ENCODE measurements at regions not wholly inside any gene's neighbourhood (a gene's known extent, or its start where the extent isn't known, plus 50 kb on each side); places are given as distances from the start of the nearest gene placed in this dataset.

DNA sequence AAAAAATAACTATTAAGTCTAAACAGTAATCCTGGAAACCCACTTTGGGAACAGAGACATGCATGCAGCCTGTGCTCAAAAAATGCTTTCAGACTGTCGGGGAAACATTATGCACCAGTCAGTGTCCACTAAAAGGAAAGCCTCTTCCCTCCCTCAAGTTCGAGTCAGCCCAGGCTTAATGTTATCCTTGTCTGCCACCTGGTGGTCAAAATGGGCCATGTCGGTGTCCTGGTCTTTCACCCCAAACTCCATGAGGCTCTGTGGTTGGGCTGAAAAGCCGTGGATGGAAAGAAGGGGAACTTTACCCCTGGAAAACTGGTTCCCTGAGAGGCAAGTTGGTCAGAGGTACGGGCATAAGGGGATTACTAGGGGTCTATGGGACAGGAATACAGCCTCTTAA lies 88.4 kb upstream of the ZNF492 start:
- H3K36me3 Mint-ChIP-seq (ENCODE audit: insufficient read depth, unreplicated experiment) = no peaks in the 10 kb centered on the region
- intact Hi-C loops (cut with micrococcal nuclease) = no loop called here
- H3K4me1 Mint-ChIP-seq (ENCODE audit: insufficient read depth, unreplicated experiment) = no peaks in the 10 kb centered on the region
- no peak overlapping the region for H3K4me3 Mint-ChIP-seq (ENCODE audit: unreplicated experiment)
- BruUV-seq (replicated peaks) = no TSS peak
- peak; percentile 21 for DNase-seq (ENCODE audit: unreplicated experiment)
- ChIA-PET CTCF (interaction anchor here (0.6 kb wide), 1 partner anchor 1102 kb away, joined by 3 read pairs; no protein-coding TSS in a partner anchor), POLR2A (no interaction called here)
- no peak overlapping the region for H3K27ac Mint-ChIP-seq (ENCODE audit: low read depth, unreplicated experiment)
- H3K9me3 Mint-ChIP-seq (ENCODE audit: unreplicated experiment) = peaks cover 52% of the 10 kb centered on the region
- TF ChIP-seq, protein P1, sequence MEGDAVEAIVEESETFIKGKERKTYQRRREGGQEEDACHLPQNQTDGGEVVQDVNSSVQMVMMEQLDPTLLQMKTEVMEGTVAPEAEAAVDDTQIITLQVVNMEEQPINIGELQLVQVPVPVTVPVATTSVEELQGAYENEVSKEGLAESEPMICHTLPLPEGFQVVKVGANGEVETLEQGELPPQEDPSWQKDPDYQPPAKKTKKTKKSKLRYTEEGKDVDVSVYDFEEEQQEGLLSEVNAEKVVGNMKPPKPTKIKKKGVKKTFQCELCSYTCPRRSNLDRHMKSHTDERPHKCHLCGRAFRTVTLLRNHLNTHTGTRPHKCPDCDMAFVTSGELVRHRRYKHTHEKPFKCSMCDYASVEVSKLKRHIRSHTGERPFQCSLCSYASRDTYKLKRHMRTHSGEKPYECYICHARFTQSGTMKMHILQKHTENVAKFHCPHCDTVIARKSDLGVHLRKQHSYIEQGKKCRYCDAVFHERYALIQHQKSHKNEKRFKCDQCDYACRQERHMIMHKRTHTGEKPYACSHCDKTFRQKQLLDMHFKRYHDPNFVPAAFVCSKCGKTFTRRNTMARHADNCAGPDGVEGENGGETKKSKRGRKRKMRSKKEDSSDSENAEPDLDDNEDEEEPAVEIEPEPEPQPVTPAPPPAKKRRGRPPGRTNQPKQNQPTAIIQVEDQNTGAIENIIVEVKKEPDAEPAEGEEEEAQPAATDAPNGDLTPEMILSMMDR (IDR thresholded peaks at IDR 0.05; ENCODE audit: unreplicated experiment) = no peak
- H3K27me3 Mint-ChIP-seq (ENCODE audit: insufficient read depth, unreplicated experiment) = no peaks in the 10 kb centered on the region

DNA sequence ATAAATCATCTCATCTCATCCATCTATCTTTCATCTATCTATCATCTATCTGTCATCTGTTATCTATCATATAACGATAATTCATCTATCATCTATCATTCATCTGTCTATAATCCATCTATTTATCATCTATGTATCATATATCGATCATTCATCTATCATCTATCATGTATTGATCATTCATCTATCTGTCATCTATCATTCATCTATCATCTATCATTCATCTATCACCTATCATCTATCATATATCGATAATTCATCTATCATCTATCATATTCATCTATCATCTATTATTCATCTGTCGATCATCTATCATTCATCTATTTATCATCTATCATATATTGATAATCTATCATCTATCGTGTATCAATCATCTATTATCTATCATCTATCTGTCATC lies 100.4 kb upstream of the ZNF492 start:
- H3K9me3 Mint-ChIP-seq (ENCODE audit: unreplicated experiment) = peaks cover 28% of the 10 kb centered on the region
- BruUV-seq (replicated peaks) = no TSS peak
- no peak overlapping the region for H3K4me3 Mint-ChIP-seq (ENCODE audit: unreplicated experiment)
- no peak for DNase-seq (ENCODE audit: unreplicated experiment)
- H3K27ac Mint-ChIP-seq (ENCODE audit: low read depth, unreplicated experiment) = no peak overlapping the region
- no peaks in the 10 kb centered on the region for H3K36me3 Mint-ChIP-seq (ENCODE audit: insufficient read depth, unreplicated experiment)
- ChIA-PET CTCF (no interaction called here), POLR2A (no interaction called here)
- H3K4me1 Mint-ChIP-seq (ENCODE audit: insufficient read depth, unreplicated experiment) = no peaks in the 10 kb centered on the region
- intact Hi-C loops (cut with micrococcal nuclease) = no loop called here
- TF ChIP-seq, protein P1 (IDR thresholded peaks at IDR 0.05; ENCODE audit: unreplicated experiment) = no peak
- H3K27me3 Mint-ChIP-seq (ENCODE audit: insufficient read depth, unreplicated experiment) = no peaks in the 10 kb centered on the region

DNA sequence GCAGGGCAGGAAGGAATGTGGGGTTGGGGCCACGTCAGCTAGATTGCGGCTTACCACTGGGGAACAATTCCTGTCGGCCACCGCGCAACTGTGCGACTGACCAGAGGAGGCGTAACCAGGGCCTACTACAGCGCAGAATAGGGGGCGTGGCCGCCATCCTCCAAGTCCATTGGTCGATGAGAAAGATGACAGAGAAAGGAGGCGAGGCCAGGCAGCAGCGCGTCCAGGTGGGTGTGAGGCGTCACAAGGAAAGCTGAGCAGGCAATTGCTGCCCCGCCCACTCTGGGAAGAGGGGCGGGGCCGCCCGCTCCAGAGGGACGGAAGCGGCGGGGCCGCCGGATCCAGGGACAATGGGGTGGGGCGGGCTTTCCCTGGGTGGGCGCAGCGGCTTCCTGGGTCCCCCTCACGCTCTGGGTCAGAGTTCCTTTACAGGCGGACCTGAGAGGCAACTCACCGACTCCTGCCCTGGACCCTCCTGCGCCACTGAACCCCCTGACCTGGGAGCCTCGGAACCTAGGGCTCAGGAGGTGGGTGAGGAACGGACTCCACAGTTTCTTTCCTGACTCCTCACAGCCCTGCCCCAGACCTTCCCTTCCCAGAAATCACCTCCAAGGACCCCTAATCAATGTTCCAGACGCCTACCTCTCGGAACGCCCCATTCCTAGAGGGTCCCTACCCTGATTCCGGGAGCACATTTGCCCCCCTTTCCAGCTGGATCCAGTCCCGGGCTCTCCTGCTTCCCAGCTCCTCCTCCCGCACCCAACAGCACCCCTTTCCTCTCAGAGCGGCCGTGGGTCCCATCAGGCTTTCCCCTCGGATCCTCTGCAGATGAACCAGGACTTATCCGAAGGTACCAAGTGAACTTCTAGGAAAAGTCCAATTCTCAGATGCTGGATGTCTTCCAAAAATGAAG lies 101.5 kb upstream of the ZNF492 start:
- Mint-ChIP-seq H3K36me3 (ENCODE audit: insufficient read depth, unreplicated experiment) (no peaks in the 10 kb centered on the region), H3K4me3 (ENCODE audit: unreplicated experiment) (no peak overlapping the region), H3K27ac (ENCODE audit: low read depth, unreplicated experiment) (no peak overlapping the region), H3K4me1 (ENCODE audit: insufficient read depth, unreplicated experiment) (no peaks in the 10 kb centered on the region), H3K27me3 (ENCODE audit: insufficient read depth, unreplicated experiment) (no peaks in the 10 kb centered on the region), H3K9me3 (ENCODE audit: unreplicated experiment) (peaks cover 33% of the 10 kb centered on the region)
- POLR2A ChIA-PET = no interaction called here
- TF ChIP-seq, protein P1 (IDR thresholded peaks at IDR 0.05; ENCODE audit: unreplicated experiment) = no peak
- intact Hi-C loops (cut with micrococcal nuclease) = no loop called here
- no TSS peak for BruUV-seq (replicated peaks)
- CTCF ChIA-PET = no interaction called here
- DNase-seq (ENCODE audit: unreplicated experiment) = no peak

DNA sequence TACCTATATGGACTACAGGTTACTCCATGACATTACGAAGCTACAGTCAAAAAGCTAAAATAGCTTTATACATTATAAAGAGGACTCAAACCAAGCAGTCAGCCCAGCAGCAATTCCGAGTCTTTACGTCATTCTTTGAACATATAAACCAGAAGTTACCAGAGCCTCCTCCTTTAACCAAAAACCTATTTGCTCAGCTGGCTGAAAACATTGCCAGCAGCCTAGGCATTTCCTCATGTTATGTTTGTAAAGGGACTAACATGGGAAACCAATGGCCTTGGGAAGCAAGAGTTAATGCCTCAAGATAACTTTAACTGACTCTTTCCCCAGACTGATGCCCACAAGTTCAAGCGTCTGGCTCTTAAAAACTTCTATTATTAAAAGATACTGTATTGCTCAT lies 104.1 kb upstream of the ZNF492 start:
- H3K4me3 Mint-ChIP-seq (ENCODE audit: unreplicated experiment) = no peak overlapping the region

More for the DNA sequence above, 104.1 kb upstream of the ZNF492 start:
- Mint-ChIP-seq H3K9me3 (ENCODE audit: unreplicated experiment) (peaks cover 27% of the 10 kb centered on the region), H3K36me3 (ENCODE audit: insufficient read depth, unreplicated experiment) (no peaks in the 10 kb centered on the region), H3K27ac (ENCODE audit: low read depth, unreplicated experiment) (no peak overlapping the region), H3K4me1 (ENCODE audit: insufficient read depth, unreplicated experiment) (no peaks in the 10 kb centered on the region), H3K27me3 (ENCODE audit: insufficient read depth, unreplicated experiment) (no peaks in the 10 kb centered on the region)
- TF ChIP-seq, protein P1 (IDR thresholded peaks at IDR 0.05; ENCODE audit: unreplicated experiment) = no peak
- ChIA-PET CTCF (no interaction called here), POLR2A (no interaction called here)
- no peak for DNase-seq (ENCODE audit: unreplicated experiment)
- no TSS peak for BruUV-seq (replicated peaks)
- intact Hi-C loops (cut with micrococcal nuclease) = no loop called here
